ENCODE measurements at regions not wholly inside any gene's neighbourhood (a gene's known extent, or its start where the extent isn't known, plus 50 kb on each side); places are given as distances from the start of the nearest gene placed in this dataset.

DNA sequence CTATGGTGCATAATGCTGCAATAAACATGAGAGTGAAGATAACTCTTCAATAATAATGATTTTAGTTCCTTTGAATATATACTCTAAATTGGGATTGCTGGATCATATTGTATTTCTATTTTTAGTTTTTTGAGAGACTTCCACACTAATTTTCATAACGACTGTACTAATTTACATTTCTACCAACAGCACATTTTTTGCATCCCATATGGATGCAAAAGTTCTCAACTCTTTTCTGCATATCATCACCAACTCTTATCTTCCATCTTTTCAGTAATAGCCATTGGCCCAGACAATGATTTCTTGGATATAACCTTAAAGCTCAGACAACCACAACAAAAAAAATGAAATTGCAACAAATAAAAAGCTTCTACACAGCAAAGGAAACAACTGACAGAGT, 1082.4 kb downstream of the CNTNAP5 start (continued):
- TF ChIP-seq, protein P1, sequence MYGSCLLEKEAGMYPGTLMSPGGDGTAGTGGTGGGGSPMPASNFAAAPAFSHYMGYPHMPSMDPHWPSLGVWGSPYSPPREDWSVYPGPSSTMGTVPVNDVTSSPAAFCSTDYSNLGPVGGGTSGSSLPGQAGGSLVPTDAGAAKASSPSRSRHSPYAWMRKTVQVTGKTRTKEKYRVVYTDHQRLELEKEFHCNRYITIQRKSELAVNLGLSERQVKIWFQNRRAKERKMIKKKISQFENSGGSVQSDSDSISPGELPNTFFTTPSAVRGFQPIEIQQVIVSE (CRISPR knock-in tag; IDR thresholded peaks at IDR 0.05; ENCODE audit: borderline replicate concordance) = no peak
- TF ChIP-seq ZNF671 (CRISPR knock-in tag; IDR thresholded peaks at IDR 0.05) = no peak
- TF ChIP-seq ZNF532 (CRISPR knock-in tag; IDR thresholded peaks at IDR 0.05; ENCODE audit: borderline replicate concordance) = no peak
- no peak for TF ChIP-seq IRF2 (CRISPR knock-in tag; IDR thresholded peaks at IDR 0.05; ENCODE audit: borderline replicate concordance, low read depth)
- TF ChIP-seq ZNF396 (CRISPR knock-in tag; IDR thresholded peaks at IDR 0.05; ENCODE audit: borderline replicate concordance) = no peak
- no peak for TF ChIP-seq ZNF219 (CRISPR knock-in tag; IDR thresholded peaks at IDR 0.05; ENCODE audit: borderline replicate concordance)
- TF ChIP-seq ETV6 (CRISPR knock-in tag; IDR thresholded peaks at IDR 0.05) = no peak
- no peak for TF ChIP-seq ZNF425 (CRISPR knock-in tag; conservative IDR thresholded peaks at IDR 0.05)
- TF ChIP-seq, protein P2, sequence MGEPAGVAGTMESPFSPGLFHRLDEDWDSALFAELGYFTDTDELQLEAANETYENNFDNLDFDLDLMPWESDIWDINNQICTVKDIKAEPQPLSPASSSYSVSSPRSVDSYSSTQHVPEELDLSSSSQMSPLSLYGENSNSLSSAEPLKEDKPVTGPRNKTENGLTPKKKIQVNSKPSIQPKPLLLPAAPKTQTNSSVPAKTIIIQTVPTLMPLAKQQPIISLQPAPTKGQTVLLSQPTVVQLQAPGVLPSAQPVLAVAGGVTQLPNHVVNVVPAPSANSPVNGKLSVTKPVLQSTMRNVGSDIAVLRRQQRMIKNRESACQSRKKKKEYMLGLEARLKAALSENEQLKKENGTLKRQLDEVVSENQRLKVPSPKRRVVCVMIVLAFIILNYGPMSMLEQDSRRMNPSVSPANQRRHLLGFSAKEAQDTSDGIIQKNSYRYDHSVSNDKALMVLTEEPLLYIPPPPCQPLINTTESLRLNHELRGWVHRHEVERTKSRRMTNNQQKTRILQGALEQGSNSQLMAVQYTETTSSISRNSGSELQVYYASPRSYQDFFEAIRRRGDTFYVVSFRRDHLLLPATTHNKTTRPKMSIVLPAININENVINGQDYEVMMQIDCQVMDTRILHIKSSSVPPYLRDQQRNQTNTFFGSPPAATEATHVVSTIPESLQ (CRISPR knock-in tag; IDR thresholded peaks at IDR 0.05) = no peak
- TF ChIP-seq ATF1 (CRISPR knock-in tag; IDR thresholded peaks at IDR 0.05) = no peak

- ChIA-PET POLR2A (no interaction called here), CTCF (no interaction called here)
- ATAC-seq (no peak), DNase-seq (ENCODE audit: low spot score) (no peak)
- no peak for TF ChIP-seq ZNF416 (CRISPR knock-in tag; IDR thresholded peaks at IDR 0.05)
- no peak for TF ChIP-seq MXD4 (CRISPR knock-in tag; IDR thresholded peaks at IDR 0.05; ENCODE audit: borderline replicate concordance)
- TF ChIP-seq, protein P3, sequence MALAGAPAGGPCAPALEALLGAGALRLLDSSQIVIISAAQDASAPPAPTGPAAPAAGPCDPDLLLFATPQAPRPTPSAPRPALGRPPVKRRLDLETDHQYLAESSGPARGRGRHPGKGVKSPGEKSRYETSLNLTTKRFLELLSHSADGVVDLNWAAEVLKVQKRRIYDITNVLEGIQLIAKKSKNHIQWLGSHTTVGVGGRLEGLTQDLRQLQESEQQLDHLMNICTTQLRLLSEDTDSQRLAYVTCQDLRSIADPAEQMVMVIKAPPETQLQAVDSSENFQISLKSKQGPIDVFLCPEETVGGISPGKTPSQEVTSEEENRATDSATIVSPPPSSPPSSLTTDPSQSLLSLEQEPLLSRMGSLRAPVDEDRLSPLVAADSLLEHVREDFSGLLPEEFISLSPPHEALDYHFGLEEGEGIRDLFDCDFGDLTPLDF (CRISPR knock-in tag; IDR thresholded peaks at IDR 0.05) = no peak
- TF ChIP-seq, protein P4, sequence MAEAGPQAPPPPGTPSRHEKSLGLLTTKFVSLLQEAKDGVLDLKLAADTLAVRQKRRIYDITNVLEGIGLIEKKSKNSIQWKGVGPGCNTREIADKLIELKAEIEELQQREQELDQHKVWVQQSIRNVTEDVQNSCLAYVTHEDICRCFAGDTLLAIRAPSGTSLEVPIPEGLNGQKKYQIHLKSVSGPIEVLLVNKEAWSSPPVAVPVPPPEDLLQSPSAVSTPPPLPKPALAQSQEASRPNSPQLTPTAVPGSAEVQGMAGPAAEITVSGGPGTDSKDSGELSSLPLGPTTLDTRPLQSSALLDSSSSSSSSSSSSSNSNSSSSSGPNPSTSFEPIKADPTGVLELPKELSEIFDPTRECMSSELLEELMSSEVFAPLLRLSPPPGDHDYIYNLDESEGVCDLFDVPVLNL (CRISPR knock-in tag; IDR thresholded peaks at IDR 0.05; ENCODE audit: borderline replicate concordance, low read depth) = no peak
- H3K9me3 Mint-ChIP-seq = peaks cover 21% of the 10 kb centered on the region
- H3K36me3 Mint-ChIP-seq = peaks cover 8% of the 10 kb centered on the region; the same call in 1 of the 2 replicates
- no peak overlapping the region for H3K4me3 Mint-ChIP-seq
- no peak overlapping the region for H3K27ac Mint-ChIP-seq
- H3K4me1 Mint-ChIP-seq = no peaks in the 10 kb centered on the region
- no peaks in the 10 kb centered on the region for H3K27me3 Mint-ChIP-seq (ENCODE audit: low read depth)
Observed at GRCh38 chr2:125108251-125108650, 1083.2 kb downstream of the CNTNAP5 start.

Measured in WTC11 (cell line).